ENCODE measurements at regions not wholly inside any gene's neighbourhood (a gene's known extent, or its start where the extent isn't known, plus 50 kb on each side); places are given as distances from the start of the nearest gene placed in this dataset.

DNA sequence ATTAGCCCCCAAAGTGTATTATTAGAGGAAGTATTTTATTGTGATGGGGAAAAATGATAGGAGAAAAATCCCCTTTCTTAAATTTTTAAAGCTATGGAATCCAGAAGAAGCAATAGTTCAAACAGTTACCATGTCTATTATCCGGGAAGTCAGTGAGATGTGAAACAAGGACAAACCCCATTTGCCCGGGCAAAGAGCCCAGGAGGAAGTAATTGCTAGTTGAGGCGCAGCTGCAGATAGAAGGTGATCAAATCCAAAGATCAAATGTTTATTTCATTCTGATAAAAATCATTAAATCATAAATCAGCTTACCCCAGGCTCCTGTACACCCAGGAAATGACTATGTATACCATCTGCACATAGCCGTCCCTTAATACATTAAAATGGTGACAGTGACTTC is 204.0 kb upstream of the CRBN start:
- no peak for DNase-seq (ENCODE audit: extremely low spot score)
- ChIA-PET CTCF (no interaction called here), POLR2A (no interaction called here)
- no peak for TF ChIP-seq CTBP1 (IDR thresholded peaks at IDR 0.05; ENCODE audit: borderline replicate concordance)

DNA sequence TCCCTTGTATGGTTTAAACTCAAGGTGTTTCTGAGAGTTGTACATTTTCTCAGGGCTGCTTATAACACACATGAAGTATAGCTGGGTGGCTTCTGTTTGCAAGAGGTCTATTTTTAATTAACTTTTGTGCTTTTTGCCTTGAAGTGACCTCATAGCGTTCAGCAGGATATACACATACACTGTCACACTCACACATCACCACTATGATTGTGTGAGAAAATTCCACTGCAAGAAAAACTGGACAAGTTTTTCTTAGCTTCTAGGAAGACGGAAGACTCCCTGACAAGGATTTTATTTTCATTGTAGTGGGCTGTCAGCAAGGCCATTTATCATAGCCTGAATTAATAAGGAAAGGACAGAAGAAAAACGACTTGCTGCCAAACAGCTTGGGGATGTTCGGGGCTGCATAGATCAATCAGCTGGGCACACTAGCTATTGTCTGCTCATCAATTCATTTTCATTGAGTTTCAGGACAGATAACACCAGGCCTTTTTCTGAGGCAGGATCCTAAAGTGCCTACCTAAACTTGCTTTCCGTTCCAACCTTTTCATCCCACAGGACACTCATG is 192.8 kb upstream of the CRBN start:
- POLR2A ChIA-PET, result no interaction called here
- TF ChIP-seq TARDBP (IDR thresholded peaks at IDR 0.05) (no peak), CTBP1 (IDR thresholded peaks at IDR 0.05; ENCODE audit: borderline replicate concordance) (no peak), SUZ12 (IDR thresholded peaks at IDR 0.05) (no peak), ARNT (IDR thresholded peaks at IDR 0.05) (no peak), BHLHE40 (IDR thresholded peaks at IDR 0.05; ENCODE audit: borderline replicate concordance) (no peak), FOXA1 (IDR thresholded peaks at IDR 0.05) (no peak), FOXK2 (IDR thresholded peaks at IDR 0.05) (no peak), L3MBTL2 (conservative IDR thresholded peaks at IDR 0.05) (no peak), LEF1 (IDR thresholded peaks at IDR 0.05; ENCODE audit: borderline replicate concordance) (no peak), ZNF384 (IDR thresholded peaks at IDR 0.05) (no peak)
- TF ChIP-seq, protein P1, sequence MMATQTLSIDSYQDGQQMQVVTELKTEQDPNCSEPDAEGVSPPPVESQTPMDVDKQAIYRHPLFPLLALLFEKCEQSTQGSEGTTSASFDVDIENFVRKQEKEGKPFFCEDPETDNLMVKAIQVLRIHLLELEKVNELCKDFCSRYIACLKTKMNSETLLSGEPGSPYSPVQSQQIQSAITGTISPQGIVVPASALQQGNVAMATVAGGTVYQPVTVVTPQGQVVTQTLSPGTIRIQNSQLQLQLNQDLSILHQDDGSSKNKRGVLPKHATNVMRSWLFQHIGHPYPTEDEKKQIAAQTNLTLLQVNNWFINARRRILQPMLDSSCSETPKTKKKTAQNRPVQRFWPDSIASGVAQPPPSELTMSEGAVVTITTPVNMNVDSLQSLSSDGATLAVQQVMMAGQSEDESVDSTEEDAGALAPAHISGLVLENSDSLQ (IDR thresholded peaks at IDR 0.05), result no peak
- DNase-seq (ENCODE audit: extremely low spot score), result no peak
- CTCF ChIA-PET, result no interaction called here

DNA sequence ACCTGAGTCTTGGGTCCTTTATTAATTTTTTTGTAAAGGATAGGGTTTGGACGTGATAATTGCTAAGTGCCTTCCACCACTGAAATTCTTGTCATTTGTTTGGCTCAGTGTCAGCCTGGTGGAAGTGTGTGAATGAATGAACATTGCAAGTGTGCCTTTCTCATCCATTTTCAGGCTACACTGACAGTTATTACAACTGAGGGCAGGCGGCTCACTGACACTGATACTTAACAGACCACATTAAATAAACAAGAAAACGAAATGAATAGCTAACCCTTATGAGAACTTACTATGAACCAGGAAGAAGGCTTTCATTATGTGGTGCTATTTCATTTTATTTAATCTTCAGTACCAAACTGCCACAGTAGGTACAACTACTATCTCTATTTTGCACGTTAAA is 188.8 kb upstream of the CRBN start:
- no peak for TF ChIP-seq BHLHE40 (IDR thresholded peaks at IDR 0.05; ENCODE audit: borderline replicate concordance)
- no peak for TF ChIP-seq FOXK2 (IDR thresholded peaks at IDR 0.05)
- TF ChIP-seq ARNT (IDR thresholded peaks at IDR 0.05), result no peak
- no peak for TF ChIP-seq ZNF384 (IDR thresholded peaks at IDR 0.05)
- no peak for TF ChIP-seq ELF4 (IDR thresholded peaks at IDR 0.05)
- no peak for TF ChIP-seq TARDBP (IDR thresholded peaks at IDR 0.05)
- TF ChIP-seq, protein P1 (IDR thresholded peaks at IDR 0.05), result no peak
- no peak for TF ChIP-seq FOXM1 (IDR thresholded peaks at IDR 0.05; ENCODE audit: borderline replicate concordance)
- TF ChIP-seq L3MBTL2 (conservative IDR thresholded peaks at IDR 0.05), result no peak
- TF ChIP-seq SUZ12 (IDR thresholded peaks at IDR 0.05), result no peak
- TF ChIP-seq HDGF (IDR thresholded peaks at IDR 0.05; ENCODE audit: borderline replicate concordance), result no peak
- TF ChIP-seq SP1 (IDR thresholded peaks at IDR 0.05), result no peak
- TF ChIP-seq LEF1 (IDR thresholded peaks at IDR 0.05; ENCODE audit: borderline replicate concordance), result no peak
- no peak for TF ChIP-seq CTBP1 (IDR thresholded peaks at IDR 0.05; ENCODE audit: borderline replicate concordance)
- TF ChIP-seq NFRKB (IDR thresholded peaks at IDR 0.05), result no peak
- no peak for TF ChIP-seq FOXA1 (IDR thresholded peaks at IDR 0.05)
- DNase-seq (ENCODE audit: extremely low spot score), result no peak
- ChIA-PET CTCF (no interaction called here), POLR2A (no interaction called here)

DNA sequence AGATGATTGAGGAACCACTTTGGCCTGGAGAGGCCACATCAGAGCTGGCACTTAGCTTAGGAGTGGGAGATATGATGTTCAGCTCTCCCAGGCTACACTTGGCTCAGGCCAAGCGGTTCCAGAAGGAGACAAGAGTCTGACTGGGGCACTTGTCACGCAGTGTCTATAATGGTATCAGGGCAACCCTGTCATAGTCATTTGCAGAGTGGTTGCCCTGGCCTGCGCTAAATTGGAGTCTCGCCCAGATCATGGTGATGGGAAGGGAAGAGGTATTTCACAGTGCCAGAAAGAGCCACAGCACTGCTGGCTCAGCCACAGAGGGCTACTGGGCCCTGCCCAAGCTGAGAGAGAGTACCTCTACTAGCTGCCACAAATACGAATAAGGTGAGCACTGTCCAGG is 186.9 kb upstream of the CRBN start:
- no peak for DNase-seq (ENCODE audit: extremely low spot score)

DNA sequence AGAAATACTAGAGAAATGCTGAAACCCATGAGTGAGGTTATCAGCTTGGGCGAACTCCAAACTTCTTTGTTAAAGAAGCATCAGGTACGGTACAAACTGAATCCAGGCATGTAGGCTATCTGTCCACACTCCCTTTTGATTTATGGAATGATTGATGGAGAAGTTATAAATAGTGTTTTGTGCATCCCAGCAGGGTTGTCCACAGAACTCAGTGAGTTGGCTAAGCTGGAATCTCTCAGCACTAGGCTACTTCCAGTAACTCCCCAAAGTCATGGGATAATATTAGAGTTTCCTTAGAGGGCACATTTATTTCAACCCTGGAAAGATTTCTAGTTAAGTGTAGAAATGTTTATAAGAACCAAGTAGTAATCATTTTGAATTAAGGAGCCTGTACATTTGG is 186.2 kb upstream of the CRBN start:
- ChIA-PET POLR2A (no interaction called here), CTCF (no interaction called here)
- DNase-seq (ENCODE audit: extremely low spot score), result no peak
- TF ChIP-seq ELF4 (IDR thresholded peaks at IDR 0.05) (no peak), SP1 (IDR thresholded peaks at IDR 0.05) (no peak), L3MBTL2 (conservative IDR thresholded peaks at IDR 0.05) (no peak), SUZ12 (IDR thresholded peaks at IDR 0.05) (no peak), FOXM1 (IDR thresholded peaks at IDR 0.05; ENCODE audit: borderline replicate concordance) (no peak), CTBP1 (IDR thresholded peaks at IDR 0.05; ENCODE audit: borderline replicate concordance) (no peak), TARDBP (IDR thresholded peaks at IDR 0.05) (no peak), BHLHE40 (IDR thresholded peaks at IDR 0.05; ENCODE audit: borderline replicate concordance) (no peak), LEF1 (IDR thresholded peaks at IDR 0.05; ENCODE audit: borderline replicate concordance) (no peak), FOXK2 (IDR thresholded peaks at IDR 0.05) (no peak), FOXA1 (IDR thresholded peaks at IDR 0.05) (no peak), HDGF (IDR thresholded peaks at IDR 0.05; ENCODE audit: borderline replicate concordance) (no peak), NFRKB (IDR thresholded peaks at IDR 0.05) (no peak), ZNF384 (IDR thresholded peaks at IDR 0.05) (no peak)
- TF ChIP-seq, protein P1 (IDR thresholded peaks at IDR 0.05), result no peak

More for the DNA sequence above, 186.9 kb upstream of the CRBN start:
- POLR2A ChIA-PET, result no interaction called here
- no peak for TF ChIP-seq NFRKB (IDR thresholded peaks at IDR 0.05)
- no peak for TF ChIP-seq ELF4 (IDR thresholded peaks at IDR 0.05)
- no peak for TF ChIP-seq FOXK2 (IDR thresholded peaks at IDR 0.05)
- TF ChIP-seq FOXM1 (IDR thresholded peaks at IDR 0.05; ENCODE audit: borderline replicate concordance), result no peak
- CTCF ChIA-PET, result no interaction called here

DNA sequence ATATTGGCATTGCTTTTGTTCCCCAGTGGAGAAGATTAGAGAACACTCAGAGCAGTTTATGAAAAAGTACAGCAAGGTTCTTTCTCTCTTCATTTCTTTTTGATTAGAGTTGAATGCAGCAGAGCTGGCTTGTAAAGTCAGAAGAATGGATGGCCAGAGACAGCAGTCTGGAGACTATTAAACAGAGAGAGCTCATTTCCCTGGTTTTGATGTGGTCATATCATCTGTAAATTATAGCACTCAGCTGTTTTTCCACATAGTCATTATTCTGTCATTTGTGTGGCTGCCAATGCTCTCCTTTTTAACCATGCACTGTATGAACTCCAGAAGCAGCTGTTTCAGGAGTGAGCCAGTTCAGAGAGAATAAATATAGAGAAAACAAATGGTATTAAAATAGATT is 177.4 kb upstream of the CRBN start:
- DNase-seq (ENCODE audit: extremely low spot score), result no peak
- no peak for TF ChIP-seq FOXK2 (IDR thresholded peaks at IDR 0.05)
- no peak for TF ChIP-seq ELF4 (IDR thresholded peaks at IDR 0.05)
- TF ChIP-seq FOXA1 (IDR thresholded peaks at IDR 0.05), result no peak
- TF ChIP-seq ARNT (IDR thresholded peaks at IDR 0.05), result no peak
- TF ChIP-seq BHLHE40 (IDR thresholded peaks at IDR 0.05; ENCODE audit: borderline replicate concordance), result no peak
- TF ChIP-seq NFRKB (IDR thresholded peaks at IDR 0.05), result no peak
- no peak for TF ChIP-seq ZNF384 (IDR thresholded peaks at IDR 0.05)
- no peak for TF ChIP-seq FOXM1 (IDR thresholded peaks at IDR 0.05; ENCODE audit: borderline replicate concordance)
- TF ChIP-seq TARDBP (IDR thresholded peaks at IDR 0.05), result no peak
- POLR2A ChIA-PET, result no interaction called here
- CTCF ChIA-PET, result no interaction called here

DNA sequence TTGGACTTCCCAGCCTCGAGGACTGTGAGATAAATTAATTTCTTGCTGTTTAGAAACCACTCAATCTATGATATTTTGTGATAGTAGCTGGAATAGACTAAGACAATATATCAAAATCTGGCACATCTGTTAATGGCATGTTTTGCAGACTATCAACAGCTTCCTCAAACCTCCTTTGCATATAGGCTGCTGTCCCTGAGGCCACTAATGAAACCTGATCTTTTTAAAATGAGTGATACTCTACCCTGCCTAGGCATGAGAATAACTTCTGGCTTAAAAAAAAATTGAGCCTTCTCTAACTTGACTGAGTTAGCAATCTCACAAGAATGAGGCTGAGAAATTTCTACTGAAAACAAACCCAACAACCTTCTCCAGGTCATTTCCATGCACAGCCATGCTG is 176.0 kb upstream of the CRBN start:
- DNase-seq (ENCODE audit: extremely low spot score), result no peak
- POLR2A ChIA-PET, result no interaction called here
- no peak for TF ChIP-seq ARNT (IDR thresholded peaks at IDR 0.05)
- no peak for TF ChIP-seq BHLHE40 (IDR thresholded peaks at IDR 0.05; ENCODE audit: borderline replicate concordance)
- TF ChIP-seq ELF4 (IDR thresholded peaks at IDR 0.05), result no peak
- TF ChIP-seq L3MBTL2 (conservative IDR thresholded peaks at IDR 0.05), result no peak
- no peak for TF ChIP-seq FOXK2 (IDR thresholded peaks at IDR 0.05)
- no peak for TF ChIP-seq FOXA1 (IDR thresholded peaks at IDR 0.05)
- TF ChIP-seq HDGF (IDR thresholded peaks at IDR 0.05; ENCODE audit: borderline replicate concordance), result no peak
- TF ChIP-seq SUZ12 (IDR thresholded peaks at IDR 0.05), result no peak
- no peak for TF ChIP-seq TARDBP (IDR thresholded peaks at IDR 0.05)
- TF ChIP-seq CTBP1 (IDR thresholded peaks at IDR 0.05; ENCODE audit: borderline replicate concordance), result no peak
- no peak for TF ChIP-seq ZNF384 (IDR thresholded peaks at IDR 0.05)
- TF ChIP-seq, protein P1 (IDR thresholded peaks at IDR 0.05), result no peak
- TF ChIP-seq LEF1 (IDR thresholded peaks at IDR 0.05; ENCODE audit: borderline replicate concordance), result no peak
- TF ChIP-seq NFRKB (IDR thresholded peaks at IDR 0.05), result no peak
- no peak for TF ChIP-seq FOXM1 (IDR thresholded peaks at IDR 0.05; ENCODE audit: borderline replicate concordance)
- TF ChIP-seq SP1 (IDR thresholded peaks at IDR 0.05), result no peak
- CTCF ChIA-PET, result no interaction called here
